ENCODE measurements at regions not wholly inside any gene's neighbourhood (a gene's known extent, or its start where the extent isn't known, plus 50 kb on each side); places are given as distances from the start of the nearest gene placed in this dataset.
"Not testable (repeated sequence)": the region's sequence is repeated elsewhere in the genome, so short reads cannot be mapped to it uniquely, and the experiment has no call there.

DNA sequence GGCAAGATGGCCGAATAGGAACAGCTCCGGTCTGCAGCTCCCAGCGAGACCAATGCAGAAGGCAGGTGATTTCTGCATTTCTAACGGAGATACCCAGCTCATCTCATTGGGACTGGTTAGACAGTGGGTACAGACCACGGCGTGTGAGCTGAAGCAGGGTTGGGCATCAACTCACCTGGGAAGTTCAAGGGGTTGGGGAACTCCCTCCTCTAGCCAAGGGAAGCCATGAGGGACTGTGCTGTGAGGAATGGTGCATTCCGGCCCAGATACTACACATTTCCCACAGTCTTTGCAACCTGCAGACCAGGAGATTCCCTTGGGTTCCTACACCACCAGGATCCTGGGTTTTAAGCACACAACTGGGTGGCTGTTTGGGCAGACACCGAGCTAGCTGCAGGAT, 148.0 kb upstream of the PDE4D start:
- H3K27me3 Mint-ChIP-seq; POLR2A ChIA-PET; H3K4me3 ChIP-seq (ENCODE audit: control extremely low read depth in 1 of 5, extremely low read depth in 1 of 5, insufficient read depth in 1 of 5, low read depth in 2 of 5, low read length in 4 of 5); H3K4me2 ChIP-seq (replicated peaks; ENCODE audit: low read depth, low read length, poor library complexity, severe bottlenecking); H3K4me1 ChIP-seq (ENCODE audit: control insufficient read depth in 2 of 2, insufficient read depth in 2 of 2, low read length in 2 of 2); H3K36me3 ChIP-seq (replicated peaks in 1 of 2; ENCODE audit: control extremely low read depth in 1 of 2, control insufficient read depth in 1 of 2, extremely low read depth in 1 of 2, insufficient read depth in 2 of 2, low read length in 1 of 2); H3K9ac ChIP-seq (ENCODE audit: low read length); H3K4me1 Mint-ChIP-seq; DNase-seq; H3K9me3 Mint-ChIP-seq (ENCODE audit: insufficient read depth); CTCF ChIA-PET; H3K79me2 ChIP-seq (ENCODE audit: control insufficient read depth, insufficient read depth, low read length); H3K27ac Mint-ChIP-seq; H3K4me3 Mint-ChIP-seq; H3K9me3 ChIP-seq (ENCODE audit: control extremely low read depth in 1 of 3, control insufficient read depth in 2 of 3, insufficient read depth in 1 of 3, low read length in 2 of 3); intact Hi-C loops (cut with micrococcal nuclease); H3K27me3 ChIP-seq (replicated peaks in 1 of 4; ENCODE audit: control extremely low read depth in 1 of 4, control insufficient read depth in 3 of 4, insufficient read depth in 4 of 4, low read length in 3 of 4); H3K27ac ChIP-seq (ENCODE audit: low read length in 2 of 2); ATAC-seq (ENCODE audit: low read depth); H2AFZ ChIP-seq (ENCODE audit: insufficient read depth, low read depth, low read length, poor library complexity, severe bottlenecking); H4K20me1 ChIP-seq (ENCODE audit: control insufficient read depth, insufficient read depth, low read length, poor library complexity, severe bottlenecking): not testable (repeated sequence)
- WGBS (ENCODE audit: insufficient coverage), result 94% methylated on average over 7 of the region's 8 CpGs

GRCh38 chr5:60036192-60036938, 142.8 kb upstream of the PDE4D start:
- H3K27me3 Mint-ChIP-seq, result no peaks in the 10 kb centered on the region
- H3K27ac Mint-ChIP-seq, result no peak overlapping the region
- no peaks in the 10 kb centered on the region for H3K27me3 ChIP-seq (replicated peaks in 1 of 4; ENCODE audit: control extremely low read depth in 1 of 4, control insufficient read depth in 3 of 4, insufficient read depth in 4 of 4, low read length in 3 of 4)
- no peaks in the 10 kb centered on the region for H3K9me3 ChIP-seq (ENCODE audit: control extremely low read depth in 1 of 3, control insufficient read depth in 2 of 3, insufficient read depth in 1 of 3, low read length in 2 of 3)
- no peak overlapping the region for H3K9ac ChIP-seq (ENCODE audit: low read length)
- H3K36me3 ChIP-seq (replicated peaks in 1 of 2; ENCODE audit: control extremely low read depth in 1 of 2, control insufficient read depth in 1 of 2, extremely low read depth in 1 of 2, insufficient read depth in 2 of 2, low read length in 1 of 2), result no peaks in the 10 kb centered on the region
- ChIA-PET POLR2A (no interaction called here), CTCF (no interaction called here)
- no peak for DNase-seq
- intact Hi-C loops (cut with micrococcal nuclease), result no loop called here
- no peak overlapping the region for H3K4me2 ChIP-seq (replicated peaks; ENCODE audit: low read depth, low read length, poor library complexity, severe bottlenecking)
- H2AFZ ChIP-seq (ENCODE audit: insufficient read depth, low read depth, low read length, poor library complexity, severe bottlenecking), result no peak overlapping the region
- no peaks in the 10 kb centered on the region for H3K79me2 ChIP-seq (ENCODE audit: control insufficient read depth, insufficient read depth, low read length)
- H4K20me1 ChIP-seq (ENCODE audit: control insufficient read depth, insufficient read depth, low read length, poor library complexity, severe bottlenecking), result no peaks in the 10 kb centered on the region
- ATAC-seq (ENCODE audit: low read depth), result no peak
- H3K4me1 Mint-ChIP-seq, result no peaks in the 10 kb centered on the region
- 93% methylated on average over 3 of the region's 6 CpGs for WGBS (ENCODE audit: insufficient coverage)
- TF ChIP-seq, protein P1, sequence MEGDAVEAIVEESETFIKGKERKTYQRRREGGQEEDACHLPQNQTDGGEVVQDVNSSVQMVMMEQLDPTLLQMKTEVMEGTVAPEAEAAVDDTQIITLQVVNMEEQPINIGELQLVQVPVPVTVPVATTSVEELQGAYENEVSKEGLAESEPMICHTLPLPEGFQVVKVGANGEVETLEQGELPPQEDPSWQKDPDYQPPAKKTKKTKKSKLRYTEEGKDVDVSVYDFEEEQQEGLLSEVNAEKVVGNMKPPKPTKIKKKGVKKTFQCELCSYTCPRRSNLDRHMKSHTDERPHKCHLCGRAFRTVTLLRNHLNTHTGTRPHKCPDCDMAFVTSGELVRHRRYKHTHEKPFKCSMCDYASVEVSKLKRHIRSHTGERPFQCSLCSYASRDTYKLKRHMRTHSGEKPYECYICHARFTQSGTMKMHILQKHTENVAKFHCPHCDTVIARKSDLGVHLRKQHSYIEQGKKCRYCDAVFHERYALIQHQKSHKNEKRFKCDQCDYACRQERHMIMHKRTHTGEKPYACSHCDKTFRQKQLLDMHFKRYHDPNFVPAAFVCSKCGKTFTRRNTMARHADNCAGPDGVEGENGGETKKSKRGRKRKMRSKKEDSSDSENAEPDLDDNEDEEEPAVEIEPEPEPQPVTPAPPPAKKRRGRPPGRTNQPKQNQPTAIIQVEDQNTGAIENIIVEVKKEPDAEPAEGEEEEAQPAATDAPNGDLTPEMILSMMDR (IDR thresholded peaks at IDR 0.05), result no peak
- TF ChIP-seq EZH2 (IDR thresholded peaks at IDR 0.05; ENCODE audit: borderline replicate concordance, insufficient read depth, low read depth, low read length, poor library complexity, severe bottlenecking), result no peak
- H3K4me3 Mint-ChIP-seq, result no peak overlapping the region
- H3K27ac ChIP-seq (ENCODE audit: low read length in 2 of 2), result no peak overlapping the region
- no peak overlapping the region for H3K4me3 ChIP-seq (ENCODE audit: control extremely low read depth in 1 of 5, extremely low read depth in 1 of 5, insufficient read depth in 1 of 5, low read depth in 2 of 5, low read length in 4 of 5)
- H3K9me3 Mint-ChIP-seq (ENCODE audit: insufficient read depth), result no peaks in the 10 kb centered on the region
- no peaks in the 10 kb centered on the region for H3K4me1 ChIP-seq (ENCODE audit: control insufficient read depth in 2 of 2, insufficient read depth in 2 of 2, low read length in 2 of 2)
